Renal cortex interstitium (tissue), 11 donors: ENCODE measurements at regions not wholly inside any gene's neighbourhood (a gene's known extent, or its start where the extent isn't known, plus 50 kb on each side); places are given as distances from the start of the nearest gene placed in this dataset.

Source experiments
- DNase-seq, 11 donors: peaks; one replicate each; pipeline ENCODE4 v3.0.0-alpha.2; 2013; ENCODE audit warnings: low read depth in 9 of 11, low spot score in 4 of 11; ENCODE audit errors: extremely low read depth in 1 of 11

GRCh38 chr19:30649934-30650614 lies 277.9 kb downstream of the ZNF536 start:
- DNase-seq: peak in 8 of 11 donors; percentile 38 to 60 (median 50)

GRCh38 chr19:30648866-30649862 lies 277.0 kb downstream of the ZNF536 start:
- no peak for DNase-seq

GRCh38 chr19:30647891-30648720 lies 275.9 kb downstream of the ZNF536 start:
- no peak for DNase-seq

GRCh38 chr19:30646806-30647205 lies 274.6 kb downstream of the ZNF536 start:
- no peak for DNase-seq

- no peak for DNase-seq
Observed at GRCh38 chr19:30645946-30646577, 273.9 kb downstream of the ZNF536 start.

GRCh38 chr19:30640252-30640965 lies 268.2 kb downstream of the ZNF536 start:
- DNase-seq: no peak

- no peak for DNase-seq
Observed at GRCh38 chr19:30638889-30639288, 266.7 kb downstream of the ZNF536 start.

- DNase-seq: no peak
Observed at GRCh38 chr19:30637926-30638325, 265.7 kb downstream of the ZNF536 start.

GRCh38 chr19:30634996-30635975 lies 263.1 kb downstream of the ZNF536 start:
- no peak for DNase-seq

GRCh38 chr19:30634131-30634830 lies 262.1 kb downstream of the ZNF536 start:
- no peak for DNase-seq

GRCh38 chr19:30631033-30631370 lies 258.8 kb downstream of the ZNF536 start:
- DNase-seq: no peak

GRCh38 chr19:30630289-30631032 lies 258.3 kb downstream of the ZNF536 start:
- DNase-seq: no peak

GRCh38 chr19:30629086-30629485 lies 256.9 kb downstream of the ZNF536 start:
- DNase-seq: no peak

- DNase-seq: no peak
Observed at GRCh38 chr19:30626626-30626966, 254.4 kb downstream of the ZNF536 start.

- no peak for DNase-seq
Observed at GRCh38 chr19:30625947-30626625, 253.9 kb downstream of the ZNF536 start.

- DNase-seq: no peak
Observed at GRCh38 chr19:30622276-30622675, 250.1 kb downstream of the ZNF536 start.
